ENCODE measurements at regions not wholly inside any gene's neighbourhood (a gene's known extent, or its start where the extent isn't known, plus 50 kb on each side); places are given as distances from the start of the nearest gene placed in this dataset.

DNA sequence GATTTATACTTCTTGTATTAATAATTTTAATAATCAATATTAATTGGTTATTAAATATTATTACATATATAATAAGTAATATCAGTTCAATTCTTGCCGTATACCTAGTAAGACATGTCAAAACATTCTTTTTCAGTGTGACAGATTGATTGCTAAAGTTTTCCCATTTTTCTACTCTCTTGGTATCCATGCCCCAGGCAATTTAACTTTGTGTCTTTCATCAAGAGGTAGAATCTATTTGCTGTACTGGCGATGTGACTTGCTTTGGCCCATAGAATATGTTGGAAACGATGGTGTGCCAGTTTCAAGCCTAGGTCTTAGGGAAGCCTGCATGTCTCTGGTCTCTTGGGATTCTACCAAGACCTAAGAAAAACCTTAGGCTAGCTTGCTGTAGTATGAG is 436.1 kb upstream of the ADAMTS5 start:
- no peak for DNase-seq

- no peak for DNase-seq
Observed at GRCh38 chr21:27400045-27400444, 433.2 kb upstream of the ADAMTS5 start.

GRCh38 chr21:27397578-27397977 is 430.7 kb upstream of the ADAMTS5 start:
- no peak for DNase-seq

GRCh38 chr21:27393726-27394125 is 426.8 kb upstream of the ADAMTS5 start:
- DNase-seq = no peak

DNA sequence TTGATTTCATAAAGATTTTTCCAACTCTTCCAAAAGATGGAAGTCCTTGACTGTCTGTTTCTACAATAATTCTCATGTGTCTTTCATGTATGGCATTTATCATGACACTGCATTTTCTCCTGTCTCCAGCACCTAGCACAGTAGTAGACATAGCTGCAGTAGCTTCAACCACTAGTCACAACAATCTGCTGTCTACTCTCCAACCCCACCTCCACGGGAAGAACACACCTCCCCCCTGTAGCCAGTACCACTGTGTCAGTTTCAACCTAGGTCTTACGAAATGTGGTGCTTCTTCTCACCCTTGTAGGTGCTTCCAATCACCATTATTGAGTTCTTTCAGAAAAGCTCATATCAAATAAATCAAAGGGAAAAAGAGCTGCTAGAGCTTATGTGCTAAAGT is 425.1 kb upstream of the ADAMTS5 start:
- DNase-seq = no peak

- DNase-seq = no peak
Observed at GRCh38 chr21:27390384-27390783, 423.5 kb upstream of the ADAMTS5 start.

GRCh38 chr21:27388825-27389224 is 421.9 kb upstream of the ADAMTS5 start:
- DNase-seq = no peak

- DNase-seq = no peak
Observed at GRCh38 chr21:27382404-27382803, 415.5 kb upstream of the ADAMTS5 start.

- no peak for DNase-seq
Observed at GRCh38 chr21:27380303-27380702, 413.4 kb upstream of the ADAMTS5 start.

DNA sequence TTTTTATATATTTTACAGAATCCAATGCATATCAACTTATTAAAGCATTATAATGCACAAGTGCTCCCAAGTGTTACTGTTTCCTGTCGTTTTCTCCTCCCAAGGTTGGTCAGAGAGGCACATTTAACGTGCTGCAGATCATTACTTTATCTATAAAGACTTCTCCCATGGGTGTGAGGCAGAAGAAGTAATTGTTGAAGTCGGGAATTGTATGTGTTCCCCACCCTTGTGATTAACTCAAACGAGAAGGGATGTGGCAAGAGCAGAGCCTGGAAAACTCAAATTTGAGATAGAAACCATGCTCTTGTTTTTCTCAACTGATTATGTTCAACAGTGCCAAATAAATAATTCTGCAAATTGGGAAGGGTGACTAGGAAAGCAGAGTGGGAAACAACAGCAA is 412.5 kb upstream of the ADAMTS5 start:
- DNase-seq = no peak

- no peak for DNase-seq
Observed at GRCh38 chr21:27372381-27372780, 405.5 kb upstream of the ADAMTS5 start.

DNA sequence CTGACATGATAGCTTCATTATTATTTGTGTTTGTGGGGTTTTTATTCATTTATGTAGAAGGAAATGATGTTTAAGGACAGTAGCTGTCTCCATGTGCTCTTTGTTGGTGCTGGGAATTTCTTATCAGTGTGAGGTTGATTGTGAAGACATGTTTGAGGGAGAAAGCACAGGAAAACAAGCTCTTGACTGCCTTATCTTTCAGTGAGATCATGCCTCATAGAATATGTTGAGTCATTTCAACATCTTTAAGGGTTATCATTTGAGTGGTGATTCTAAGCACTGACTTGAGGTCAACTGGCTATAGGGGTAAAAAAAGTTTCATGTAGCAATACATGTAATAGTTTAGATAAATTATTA is 405.1 kb upstream of the ADAMTS5 start:
- DNase-seq = no peak

- DNase-seq = no peak
Observed at GRCh38 chr21:27371115-27371974, 404.5 kb upstream of the ADAMTS5 start.

GRCh38 chr21:27369978-27370571 is 403.2 kb upstream of the ADAMTS5 start:
- no peak for DNase-seq

- no peak for DNase-seq
Observed at GRCh38 chr21:27369234-27369633, 402.3 kb upstream of the ADAMTS5 start.

- no peak for DNase-seq
Observed at GRCh38 chr21:27366646-27367235, 399.9 kb upstream of the ADAMTS5 start.

- DNase-seq = no peak
Observed at GRCh38 chr21:27366036-27366435, 399.1 kb upstream of the ADAMTS5 start.

GRCh38 chr21:27365394-27365793 is 398.5 kb upstream of the ADAMTS5 start:
- no peak for DNase-seq

DNA sequence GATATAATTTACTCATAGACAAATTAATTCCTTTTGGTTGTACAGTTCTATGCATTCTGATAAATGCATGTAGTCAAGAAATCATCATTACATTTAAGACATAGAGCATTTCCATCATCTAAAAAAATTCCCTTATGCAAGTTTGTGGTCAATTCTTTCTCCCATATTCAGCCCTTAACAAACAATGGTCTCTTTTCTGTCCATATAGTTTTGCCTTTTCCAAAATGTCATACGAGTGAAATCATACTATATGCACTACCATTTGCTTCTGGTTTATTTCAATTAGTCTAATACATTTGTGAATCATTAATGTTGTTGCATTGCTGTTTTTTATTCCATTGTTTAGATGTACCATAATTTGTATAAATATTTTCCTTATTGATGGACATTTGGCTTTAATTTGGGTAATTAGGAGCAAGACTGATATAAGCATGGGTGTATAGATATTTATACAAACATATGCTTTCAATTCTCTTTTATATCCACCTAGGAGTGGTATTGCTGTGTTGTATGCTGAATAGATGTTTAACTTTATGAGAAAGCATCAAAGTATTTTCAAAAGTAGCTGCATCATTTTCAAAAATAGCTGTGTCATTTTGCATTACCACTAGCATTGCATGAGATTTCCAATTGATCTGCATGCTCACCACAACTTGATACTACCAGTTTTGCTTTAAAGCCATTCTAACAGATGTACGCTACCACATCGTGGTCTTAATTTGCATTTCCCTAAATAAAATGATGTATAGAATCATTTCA is 397.0 kb upstream of the ADAMTS5 start:
- DNase-seq = no peak

DNA sequence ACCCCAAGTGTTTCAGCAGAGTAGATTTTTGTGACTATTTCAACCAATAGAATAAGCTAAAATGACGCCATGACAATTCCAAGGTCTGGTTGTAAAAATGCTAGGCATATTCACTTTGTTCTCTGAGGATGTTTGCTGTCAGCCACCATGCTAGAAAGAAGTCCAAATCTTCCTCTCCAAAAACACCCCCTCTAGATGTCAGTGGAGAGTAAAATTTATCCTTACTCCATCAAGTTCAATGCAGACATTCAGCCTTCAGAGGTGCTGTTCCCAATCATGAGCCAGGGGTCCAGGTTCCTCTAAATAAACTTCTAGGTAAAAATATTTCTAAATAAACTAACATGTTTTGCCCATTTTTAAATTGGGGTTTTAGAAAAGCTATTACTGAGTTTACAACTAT is 395.4 kb upstream of the ADAMTS5 start:
- no peak for DNase-seq

- DNase-seq = no peak
Observed at GRCh38 chr21:27359141-27359540, 392.3 kb upstream of the ADAMTS5 start.

- no peak for DNase-seq
Observed at GRCh38 chr21:27352885-27353284, 386.0 kb upstream of the ADAMTS5 start.
